HEK293 (cell line): ENCODE measurements at regions not wholly inside any gene's neighbourhood (a gene's known extent, or its start where the extent isn't known, plus 50 kb on each side); places are given as distances from the start of the nearest gene placed in this dataset.
A peak's percentile ranks its signal among the peaks of the same experiment; 100 is the strongest.

ENCODE experiments used
- CTCF ChIA-PET: fragments of 350-600 bp; formaldehyde crosslinking; extraction: SDS; loops from one replicate; lab custom pipeline; 2021; ENCODE audit warnings: antibody characterized with exemption; lab: Yijun Ruan, JAX
- POLR2A ChIA-PET: fragments of 300-600 bp; formaldehyde crosslinking; extraction: SDS; loops from one replicate; lab custom pipeline; 2020; ENCODE audit warnings: antibody characterized with exemption, inconsistent platforms; lab: Yijun Ruan, JAX
- H3K27ac ChIP-seq: fragments of 200-500 bp; sonication (Bioruptor generic); 2 replicates; pipeline ENCODE4 v1.5.1; 2014; ENCODE audit warnings: low read depth, low read length, control low read depth, inconsistent platforms; ENCODE audit errors: extremely low read depth
- H3K36me3 ChIP-seq, 2 experiments: fragments of 200-500 bp in 1 of 2; sonication (Bioruptor generic) in 1 of 2; 1 replicate in 1 of 2; 2 replicates in 1 of 2; pipeline ENCODE4 v1.5.1; 2014 to 2017; ENCODE audit warnings: inconsistent platforms in 2 of 2, low read length in 2 of 2; ENCODE audit not compliant: control insufficient read depth in 2 of 2, insufficient read depth in 1 of 2
- H3K4me1 ChIP-seq: fragments of 200-500 bp; sonication (Bioruptor generic); 2 replicates; pipeline ENCODE4 v1.5.1; 2014; ENCODE audit warnings: mild to moderate bottlenecking, low read length, inconsistent platforms; ENCODE audit not compliant: control insufficient read depth, insufficient read depth
- H3K4me3 ChIP-seq: 2 replicates; pipeline ENCODE4 v1.5.1; 2011; ENCODE audit warnings: low read depth, mild to moderate bottlenecking, control low read depth, low read length, moderate library complexity
- H3K9me3 ChIP-seq: fragments of 200-500 bp; sonication (Bioruptor generic); 2 replicates; pipeline ENCODE4 v1.5.1; 2014; ENCODE audit warnings: low read depth, low read length, inconsistent platforms; ENCODE audit not compliant: control insufficient read depth, insufficient read depth
- GLIS1 ChIP-seq: fragments of 450-650 bp; formaldehyde crosslinking; IDR thresholded peaks from 2 replicates; pipeline ENCODE4 v1.5.1; 2016; ENCODE audit warnings: missing biosample characterization, missing genetic modification characterization
- KLF8 ChIP-seq: fragments of 450-650 bp; formaldehyde crosslinking; IDR thresholded peaks from 2 replicates; pipeline ENCODE4 v1.5.1; 2016; ENCODE audit warnings: missing biosample characterization, missing genetic modification characterization
- PRDM10 ChIP-seq: fragments of 450-650 bp; formaldehyde crosslinking; IDR thresholded peaks from 2 replicates; pipeline ENCODE4 v1.5.1; 2016; ENCODE audit warnings: missing biosample characterization, missing genetic modification characterization
- PRDM6 ChIP-seq: fragments of 450-650 bp; formaldehyde crosslinking; IDR thresholded peaks from 2 replicates; pipeline ENCODE4 v1.5.1; 2017; ENCODE audit warnings: missing biosample characterization, missing genetic modification characterization
- SETDB1 ChIP-seq: IDR thresholded peaks from one replicate; pipeline ENCODE4 v1.6.1; 2017; ENCODE audit warnings: mild to moderate bottlenecking, low read length, moderate library complexity, mixed read lengths; ENCODE audit not compliant: insufficient read length
- ZNF132 ChIP-seq: fragments of 450-650 bp; formaldehyde crosslinking; IDR thresholded peaks from 2 replicates; pipeline ENCODE4 v1.5.1; 2017; ENCODE audit warnings: missing biosample characterization, missing genetic modification characterization, borderline replicate concordance
- ZNF266 ChIP-seq: fragments of 450-650 bp; formaldehyde crosslinking; IDR thresholded peaks from 2 replicates; pipeline ENCODE4 v1.5.1; 2016; ENCODE audit warnings: missing biosample characterization, missing genetic modification characterization, low read depth
- ZNF366 ChIP-seq: fragments of 450-650 bp; formaldehyde crosslinking; conservative IDR thresholded peaks from 2 replicates; pipeline ENCODE4 v1.5.1; 2016; ENCODE audit warnings: missing biosample characterization, missing genetic modification characterization
- ZNF398 ChIP-seq: fragments of 450-650 bp; formaldehyde crosslinking; IDR thresholded peaks from 2 replicates; pipeline ENCODE4 v1.5.1; 2017; ENCODE audit warnings: missing biosample characterization, missing genetic modification characterization
- ZNF426 ChIP-seq: fragments of 450-650 bp; formaldehyde crosslinking; IDR thresholded peaks from 2 replicates; pipeline ENCODE4 v1.5.1; 2017; ENCODE audit warnings: missing biosample characterization, missing genetic modification characterization, mild to moderate bottlenecking, inconsistent platforms, moderate library complexity
- ZNF830 ChIP-seq: fragments of 450-650 bp; IDR thresholded peaks from 2 replicates; pipeline ENCODE4 v1.5.0; 2018; ENCODE audit warnings: missing biosample characterization, missing genetic modification characterization, low read depth, mild to moderate bottlenecking, moderate library complexity
- ZNF837 ChIP-seq: fragments of 450-650 bp; formaldehyde crosslinking; IDR thresholded peaks from 2 replicates; pipeline ENCODE4 v1.5.1; 2016; ENCODE audit warnings: missing biosample characterization, missing genetic modification characterization

GRCh38 chr5:157955541-157956172, 96.7 kb upstream of the CLINT1 start:
- Histone ChIP-seq H3K4me3 (no peak overlapping the region), H3K27ac (no peak overlapping the region), H3K4me1 (0 out of 2 replicates have a peak, but pooled peaks cover 3% of the 10 kb centered on the region), H3K36me3 (no peaks in the 10 kb centered on the region), H3K9me3 (no peaks in the 10 kb centered on the region)
- TF ChIP-seq ZNF366 (peak; percentile 90), KLF8 (no peak)
- POLR2A ChIA-PET = no interaction called here
- CTCF ChIA-PET = interaction anchor here (0.6 to 1.0 kb wide), 2 partner anchors 39 to 604 kb away, joined by 3 to 4 read pairs; no protein-coding TSS in a partner anchor

- peaks cover 3% of the 10 kb centered on the region; the same call in 1 of the 2 replicates for H3K4me1 ChIP-seq
- ChIA-PET CTCF (interaction anchor here (0.7 to 0.9 kb wide), 2 partner anchors 34 to 98 kb away, joined by 3 to 4 read pairs; no protein-coding TSS in a partner anchor), POLR2A (no interaction called here)
- no peaks in the 10 kb centered on the region for H3K9me3 ChIP-seq
- TF ChIP-seq ZNF132 (tag by site-specific recombination) (no peak), SETDB1 (peak; percentile 85), PRDM10 (tag by site-specific recombination) (peak; percentile 28)
- no peak overlapping the region for H3K27ac ChIP-seq
- no peaks in the 10 kb centered on the region for H3K36me3 ChIP-seq
- H3K4me3 ChIP-seq = no peak overlapping the region
These were observed 93.4 kb upstream of the CLINT1 start for GRCh38 chr5:157952374-157952685.

GRCh38 chr5:157951673-157952373, 92.9 kb upstream of the CLINT1 start:
- Histone ChIP-seq H3K36me3 (no peaks in the 10 kb centered on the region), H3K4me1 (peaks cover 3% of the 10 kb centered on the region; the same call in 1 of the 2 replicates), H3K9me3 (no peaks in the 10 kb centered on the region), H3K27ac (no peak overlapping the region), H3K4me3 (no peak overlapping the region)
- POLR2A ChIA-PET = interaction anchor here (0.7 kb wide), 1 partner anchor 28 kb away, joined by 3 read pairs; no protein-coding TSS in a partner anchor
- CTCF ChIA-PET = interaction anchor here (0.7 to 3.4 kb wide), 7 partner anchors 33 to 1944 kb away, joined by 3 to 20 read pairs (median 5); no protein-coding TSS in a partner anchor
- peak; percentile 90 for TF ChIP-seq PRDM10 (tag by site-specific recombination)
- no peak for TF ChIP-seq ZNF837 (tag by site-specific recombination)
- no peak for TF ChIP-seq ZNF830
- peak; percentile 87 for TF ChIP-seq PRDM6 (tag by site-specific recombination)
- TF ChIP-seq ZNF398 = peak; percentile 69
- TF ChIP-seq ZNF426 (tag by site-specific recombination) = no peak
- no peak for TF ChIP-seq ZNF266 (tag by site-specific recombination)
- peak; percentile 59 for TF ChIP-seq GLIS1
